KOPT-K1 (cell line): ENCODE measurements at regions not wholly inside any gene's neighbourhood (a gene's known extent, or its start where the extent isn't known, plus 50 kb on each side); places are given as distances from the start of the nearest gene placed in this dataset.

Experiments used
- H3K27ac ChIP-seq: fragments of 200-600 bp; sonication (generic); 2 replicates; pipeline ENCODE4 v1.5.1; 2016; ENCODE audit warnings: antibody characterized with exemption, mild to moderate bottlenecking, low read depth, low read length; ENCODE audit not compliant: poor library complexity, severe bottlenecking
- H3K36me3 ChIP-seq: fragments of 200-600 bp; sonication (generic); 2 replicates; pipeline ENCODE4 v1.5.1; 2017; ENCODE audit warnings: antibody characterized with exemption, mild to moderate bottlenecking, low read length, moderate library complexity; ENCODE audit not compliant: insufficient read depth
- H3K9me3 ChIP-seq: fragments of 200-600 bp; sonication (generic); 2 replicates; pipeline ENCODE4 v1.5.1; 2017; ENCODE audit warnings: antibody characterized with exemption, low read length, mild to moderate bottlenecking; ENCODE audit not compliant: insufficient read depth, poor library complexity, severe bottlenecking

GRCh38 chr12:31850268-31850667 is 108.9 kb upstream of the RESF1 start:
- Histone ChIP-seq H3K9me3 (peaks cover 99% of the 10 kb centered on the region), H3K36me3 (no peaks in the 10 kb centered on the region), H3K27ac (no peak overlapping the region)

DNA sequence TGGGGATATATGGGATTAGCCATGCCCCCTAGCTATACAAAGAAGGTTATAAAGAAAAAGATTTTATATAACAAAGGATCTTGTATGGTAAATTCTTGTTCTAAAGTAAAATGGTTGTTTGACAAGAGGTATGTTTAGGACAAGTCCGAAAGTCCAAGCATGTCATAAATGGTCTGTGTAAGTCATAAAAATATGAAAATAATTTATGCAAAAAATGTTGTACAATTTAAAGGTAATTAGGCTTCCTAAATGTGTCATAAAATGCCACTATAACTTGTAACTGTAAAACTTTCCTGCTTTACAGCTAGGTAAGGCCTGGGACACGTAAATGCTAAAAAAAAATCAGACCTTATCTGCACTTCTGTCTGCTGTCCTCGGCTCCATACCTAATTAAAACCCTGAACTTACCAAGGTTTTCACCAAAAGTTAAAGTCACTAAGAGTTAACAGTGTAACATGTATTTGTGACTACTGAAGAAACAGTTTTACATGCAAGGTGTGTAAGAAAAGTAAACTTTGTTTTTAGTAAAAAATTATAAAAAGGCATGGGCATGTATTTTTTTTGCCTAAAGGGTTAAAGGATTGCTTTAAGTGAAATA is 110.0 kb upstream of the RESF1 start:
- Histone ChIP-seq H3K36me3 (no peaks in the 10 kb centered on the region), H3K9me3 (peaks cover 96% of the 10 kb centered on the region)

DNA sequence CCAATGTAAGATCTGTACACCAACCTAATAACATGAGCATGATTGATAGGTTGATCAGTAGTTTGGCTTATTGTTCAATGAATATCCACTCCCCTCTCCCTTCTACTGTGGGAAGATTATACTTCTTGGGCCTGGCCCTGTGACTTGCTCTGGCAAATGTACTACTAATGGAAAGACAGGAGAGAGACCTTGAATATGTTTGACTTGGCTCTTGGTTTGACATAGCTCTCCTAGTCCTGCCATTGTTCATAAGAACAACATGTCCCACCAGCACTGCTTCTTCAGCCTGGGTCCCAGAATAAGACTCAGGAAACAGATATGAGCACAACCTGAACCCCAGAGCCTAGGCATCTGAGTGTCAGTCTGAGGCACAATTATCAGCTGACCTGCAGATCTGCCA is 112.8 kb upstream of the RESF1 start:
- H3K9me3 ChIP-seq: peaks cover 80% of the 10 kb centered on the region
- no peaks in the 10 kb centered on the region for H3K36me3 ChIP-seq
- H3K27ac ChIP-seq: no peak overlapping the region

More for the DNA sequence above, 110.0 kb upstream of the RESF1 start:
- no peak overlapping the region for H3K27ac ChIP-seq

DNA sequence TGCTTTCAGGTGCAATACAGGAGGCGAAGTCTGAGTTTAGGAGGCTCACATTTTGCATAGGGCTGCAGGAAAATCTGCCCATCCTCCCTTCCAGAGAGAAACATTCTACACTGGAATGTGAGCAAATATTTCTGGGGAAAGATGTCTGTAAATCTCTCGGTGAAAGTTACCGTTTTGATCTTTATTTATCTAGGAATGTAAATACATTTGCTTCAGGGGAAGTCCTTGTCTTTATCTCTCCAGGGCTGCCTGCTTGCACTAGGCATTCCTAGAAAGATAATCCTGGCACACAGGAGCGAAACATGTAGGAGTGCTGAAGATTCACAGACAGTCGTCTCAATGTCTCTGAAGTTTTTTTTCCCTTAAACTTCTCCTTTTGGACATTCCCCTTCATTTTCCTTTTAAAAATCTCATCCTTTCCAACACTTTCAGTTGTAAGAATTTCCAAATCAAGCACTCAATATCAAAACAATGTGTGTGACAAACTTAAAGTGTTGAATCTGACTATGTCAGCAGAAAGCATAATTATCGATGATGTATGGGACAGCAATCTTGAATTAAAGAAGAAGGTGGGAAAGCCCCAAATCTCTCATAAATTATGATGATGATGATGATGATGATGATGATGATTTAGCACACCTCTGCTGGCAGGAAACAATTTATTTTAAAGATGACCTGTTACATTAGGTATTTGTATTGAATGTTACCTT is 113.4 kb upstream of the RESF1 start:
- Histone ChIP-seq H3K9me3 (peaks cover 73% of the 10 kb centered on the region), H3K36me3 (no peaks in the 10 kb centered on the region), H3K27ac (no peak overlapping the region)

GRCh38 chr12:31843398-31844095 is 114.7 kb upstream of the AMN1 start:
- H3K9me3 ChIP-seq: peaks cover 53% of the 10 kb centered on the region
- no peak overlapping the region for H3K27ac ChIP-seq

GRCh38 chr12:31837913-31838312 is 109.1 kb upstream of the AMN1 start:
- no peak overlapping the region for H3K27ac ChIP-seq
- H3K36me3 ChIP-seq: no peaks in the 10 kb centered on the region
- peaks cover 43% of the 10 kb centered on the region for H3K9me3 ChIP-seq

More at GRCh38 chr12:31843398-31844095, 114.7 kb upstream of the AMN1 start:
- H3K36me3 ChIP-seq: no peaks in the 10 kb centered on the region

- H3K36me3 ChIP-seq: no peaks in the 10 kb centered on the region
- H3K9me3 ChIP-seq: peaks cover 64% of the 10 kb centered on the region
- H3K27ac ChIP-seq: no peak overlapping the region
These were observed 106.6 kb upstream of the AMN1 start for GRCh38 chr12:31835276-31835882.

DNA sequence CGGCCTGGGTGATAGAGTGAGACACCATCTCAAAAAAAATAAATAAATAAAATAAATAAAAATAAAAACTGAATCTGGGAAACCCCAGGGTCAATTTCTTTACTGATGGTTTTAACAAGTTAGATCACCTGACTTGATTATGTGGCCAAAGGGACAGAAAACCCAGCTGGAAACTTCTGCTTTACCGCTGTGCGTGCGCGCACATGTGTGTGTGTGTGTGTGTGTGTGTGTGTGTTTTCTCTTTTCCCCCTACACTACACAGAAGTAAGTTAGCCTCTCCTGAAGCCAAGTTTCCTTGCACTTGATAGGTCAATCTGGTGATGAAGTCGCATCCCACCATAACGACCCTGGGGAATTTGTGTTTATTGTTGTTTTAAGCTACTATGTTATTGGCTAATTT is 105.3 kb upstream of the AMN1 start:
- H3K36me3 ChIP-seq: no peaks in the 10 kb centered on the region
- H3K9me3 ChIP-seq: peaks cover 64% of the 10 kb centered on the region
- no peak overlapping the region for H3K27ac ChIP-seq

GRCh38 chr12:31832740-31833729 is 104.2 kb upstream of the AMN1 start:
- no peak overlapping the region for H3K27ac ChIP-seq
- no peaks in the 10 kb centered on the region for H3K36me3 ChIP-seq
- H3K9me3 ChIP-seq: peaks cover 61% of the 10 kb centered on the region

DNA sequence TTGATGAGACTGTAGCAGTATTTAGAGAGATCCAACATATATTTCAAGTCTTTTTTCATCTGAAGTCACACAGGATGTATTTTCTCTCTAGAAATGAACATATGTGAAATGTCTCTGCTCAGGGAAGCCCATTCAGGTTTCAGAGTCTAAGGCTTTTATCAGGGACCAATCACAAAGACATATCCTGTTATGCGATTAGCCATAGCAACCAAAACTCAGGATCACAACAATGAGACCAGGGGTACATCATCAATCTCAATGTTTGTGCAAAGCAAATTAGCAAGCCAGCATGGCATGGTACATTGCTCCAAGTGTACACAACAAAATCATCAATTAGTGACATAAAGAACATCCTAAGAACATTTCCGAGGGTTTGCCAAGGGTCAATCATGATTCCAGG is 99.2 kb upstream of the AMN1 start:
- Histone ChIP-seq H3K36me3 (no peaks in the 10 kb centered on the region), H3K9me3 (peaks cover 58% of the 10 kb centered on the region), H3K27ac (no peak overlapping the region)

DNA sequence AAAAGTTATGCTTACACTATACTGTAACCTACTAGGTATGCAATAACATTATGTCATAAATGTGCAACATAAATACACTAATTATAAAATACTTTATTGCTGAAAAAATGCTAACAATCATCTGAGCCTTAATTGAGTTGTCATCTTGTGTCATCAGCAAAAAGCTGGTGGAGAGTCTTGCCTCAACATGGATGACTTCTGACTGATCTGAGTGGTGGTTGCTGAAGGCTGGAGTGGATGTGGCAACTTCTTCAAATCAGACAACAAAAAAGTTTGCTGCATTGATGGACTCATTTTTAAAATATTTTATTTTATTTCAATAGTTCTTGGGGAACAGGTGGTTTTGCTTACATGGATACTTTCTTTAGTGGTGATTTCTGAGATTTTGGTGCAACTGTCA is 93.9 kb upstream of the AMN1 start:
- peaks cover 33% of the 10 kb centered on the region for H3K9me3 ChIP-seq
- no peak overlapping the region for H3K27ac ChIP-seq

GRCh38 chr12:31821484-31821883 is 92.7 kb upstream of the AMN1 start:
- Histone ChIP-seq H3K36me3 (no peaks in the 10 kb centered on the region), H3K9me3 (peaks cover 23% of the 10 kb centered on the region), H3K27ac (no peak overlapping the region)

More for the DNA sequence above, 93.9 kb upstream of the AMN1 start:
- no peaks in the 10 kb centered on the region for H3K36me3 ChIP-seq

DNA sequence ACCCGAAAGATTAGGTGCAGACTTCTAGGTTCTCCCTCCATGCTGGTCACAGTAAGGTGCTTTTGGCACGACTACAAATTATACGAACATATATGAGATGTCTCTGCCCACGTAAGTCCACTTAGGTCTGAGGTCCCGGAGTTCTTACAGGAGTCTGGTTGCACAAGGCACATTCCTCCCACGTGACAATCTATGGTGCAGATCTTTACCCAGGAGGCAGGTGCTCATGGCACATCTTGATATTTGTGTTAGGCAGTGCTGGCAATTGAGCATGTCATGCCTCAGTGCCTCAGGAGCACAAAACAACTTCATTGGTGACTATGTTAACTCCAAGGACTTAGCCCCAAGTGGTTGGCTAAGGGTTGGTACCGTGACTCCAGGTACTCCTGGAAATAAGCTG is 92.0 kb upstream of the AMN1 start:
- Histone ChIP-seq H3K36me3 (no peaks in the 10 kb centered on the region), H3K27ac (no peak overlapping the region), H3K9me3 (peaks cover 16% of the 10 kb centered on the region)

DNA sequence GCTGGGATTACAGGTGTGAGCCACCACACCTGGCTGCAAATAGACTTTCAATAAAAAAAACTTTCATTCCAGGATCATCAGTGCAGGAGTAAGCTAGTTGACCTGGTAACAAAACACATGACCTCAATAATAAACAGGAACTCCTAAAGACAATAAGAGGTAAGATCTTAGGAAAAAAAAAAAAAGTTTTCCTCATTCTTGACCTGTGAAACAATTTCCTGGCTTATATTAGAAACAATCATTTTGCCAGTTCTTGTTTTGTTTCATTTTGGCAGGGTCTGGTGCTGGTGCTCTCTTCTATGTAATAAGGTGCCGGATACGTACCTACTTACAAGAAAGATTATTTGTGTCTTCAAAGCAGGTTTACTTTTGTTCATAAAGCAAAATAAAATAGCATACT is 90.6 kb upstream of the AMN1 start:
- no peaks in the 10 kb centered on the region for H3K36me3 ChIP-seq
- no peak overlapping the region for H3K27ac ChIP-seq
- H3K9me3 ChIP-seq: peaks cover 4% of the 10 kb centered on the region
